Astrocyte (in vitro differentiated cells and primary cell): ENCODE measurements at regions not wholly inside any gene's neighbourhood (a gene's known extent, or its start where the extent isn't known, plus 50 kb on each side); places are given as distances from the start of the nearest gene placed in this dataset.

Source experiments
- DNase-seq: peaks from one replicate; pipeline ENCODE4 v3.0.0-alpha.2; 2010; ENCODE audit warnings: low read depth
- FAIRE-seq: peaks from 2 replicates; lab custom pipeline; 2011; peaks lifted over from hg19 to GRCh38; lab: Jason Lieb, UNC
- H2AFZ ChIP-seq: 2 replicates; pipeline ENCODE4 v1.6.0; 2012; ENCODE audit warnings: low read depth, low read length, inconsistent platforms
- H3K27ac ChIP-seq: 2 replicates; pipeline ENCODE4 v1.5.1; 2011; ENCODE audit warnings: low read depth, low read length, inconsistent platforms
- H3K27me3 ChIP-seq: 2 replicates; pipeline ENCODE4 v1.6.0; 2011; ENCODE audit warnings: low read length, inconsistent platforms; ENCODE audit not compliant: insufficient read depth
- H3K36me3 ChIP-seq: 2 replicates; pipeline ENCODE4 v1.5.1; 2011; ENCODE audit warnings: low read length, inconsistent platforms; ENCODE audit not compliant: insufficient read depth
- H3K4me1 ChIP-seq: 2 replicates; pipeline ENCODE4 v1.5.1; 2011; ENCODE audit warnings: low read length, inconsistent platforms; ENCODE audit not compliant: insufficient read depth
- H3K4me2 ChIP-seq: 2 replicates; pipeline ENCODE4 v1.6.0; 2012; ENCODE audit warnings: low read length, inconsistent platforms
- H3K4me3 ChIP-seq: 2 replicates; pipeline ENCODE4 v1.5.1; 2011; ENCODE audit warnings: low read depth, mild to moderate bottlenecking, low read length, inconsistent platforms; ENCODE audit not compliant: insufficient read depth
- H3K79me2 ChIP-seq: 2 replicates; pipeline ENCODE4 v1.6.0; 2012; ENCODE audit warnings: mild to moderate bottlenecking, low read length, inconsistent platforms; ENCODE audit not compliant: insufficient read depth
- H3K9ac ChIP-seq: 2 replicates; pipeline ENCODE4 v1.6.0; 2012; ENCODE audit warnings: mild to moderate bottlenecking, low read length, inconsistent platforms
- H3K9me3 ChIP-seq: 2 replicates; pipeline ENCODE4 v1.5.1; 2012; ENCODE audit warnings: low read depth, mild to moderate bottlenecking, low read length, inconsistent platforms; ENCODE audit not compliant: insufficient read depth
- H4K20me1 ChIP-seq: 2 replicates; pipeline ENCODE4 v1.6.0; 2012; ENCODE audit warnings: low read length, inconsistent platforms; ENCODE audit not compliant: insufficient read depth
- H3K27ac Mint-ChIP-seq: one replicate; pipeline ENCODE4 v1.8.0; 2021; ENCODE audit warnings: mild to moderate bottlenecking, mixed read lengths; ENCODE audit not compliant: unreplicated experiment
- H3K27me3 Mint-ChIP-seq: one replicate; pipeline ENCODE4 v1.8.0; 2021; ENCODE audit warnings: low read depth, mixed read lengths; ENCODE audit not compliant: unreplicated experiment
- H3K36me3 Mint-ChIP-seq: one replicate; pipeline ENCODE4 v1.8.0; 2021; ENCODE audit warnings: low read depth, mixed read lengths; ENCODE audit not compliant: unreplicated experiment
- H3K4me1 Mint-ChIP-seq: one replicate; pipeline ENCODE4 v1.8.0; 2021; ENCODE audit warnings: low read depth, mixed read lengths; ENCODE audit not compliant: unreplicated experiment
- H3K4me3 Mint-ChIP-seq: one replicate; pipeline ENCODE4 v1.8.0; 2021; ENCODE audit warnings: mild to moderate bottlenecking, moderate library complexity, mixed read lengths; ENCODE audit not compliant: unreplicated experiment
- H3K9me3 Mint-ChIP-seq: one replicate; pipeline ENCODE4 v1.8.0; 2021; ENCODE audit warnings: mild to moderate bottlenecking, mixed read lengths; ENCODE audit not compliant: unreplicated experiment
- EZH2 ChIP-seq: IDR thresholded peaks from 2 replicates; pipeline ENCODE4 v1.6.1; 2012; ENCODE audit warnings: mild to moderate bottlenecking, low read length, inconsistent platforms; ENCODE audit not compliant: insufficient read depth
- TF ChIP-seq, protein P1 (sequence below): IDR thresholded peaks from 2 replicates; pipeline ENCODE4 v1.5.1; 2011; ENCODE audit warnings: low read depth, mild to moderate bottlenecking, inconsistent platforms, low read length, moderate library complexity; ENCODE audit not compliant: insufficient read depth

DNA sequence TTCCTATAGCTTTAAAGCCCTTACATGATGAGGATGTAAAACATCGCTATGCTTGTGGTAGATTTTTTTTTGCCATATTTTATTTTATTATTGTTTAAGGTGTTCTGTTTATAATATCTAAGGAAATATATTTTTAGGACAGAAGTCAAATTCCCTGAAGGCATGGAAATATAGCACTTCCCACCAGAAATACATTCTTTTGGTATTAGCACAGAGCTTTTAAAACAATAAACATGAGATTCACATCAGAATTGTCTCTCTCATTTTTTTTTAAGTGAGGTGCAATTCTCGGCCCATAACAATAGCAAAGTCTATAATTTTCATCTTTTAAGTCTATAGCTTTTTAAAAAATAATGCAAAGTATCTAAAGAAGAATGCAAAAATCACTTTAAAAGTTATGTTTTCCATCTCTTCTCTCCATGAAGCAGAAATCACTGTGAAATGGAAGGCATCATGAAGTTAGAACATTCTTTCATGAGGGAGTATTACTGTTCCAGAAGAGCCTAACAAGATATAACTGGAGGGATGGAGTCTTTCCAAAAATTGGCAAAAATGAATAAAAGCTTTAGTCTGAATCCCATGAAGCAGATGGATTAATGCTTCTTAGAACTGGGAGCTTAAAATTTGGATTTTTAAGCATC, 283.6 kb upstream of the TRIB2 start:
- no peaks in the 10 kb centered on the region for H4K20me1 ChIP-seq
- no peaks in the 10 kb centered on the region for H3K9me3 Mint-ChIP-seq
- no peaks in the 10 kb centered on the region for H3K9me3 ChIP-seq
- TF ChIP-seq, protein P1, sequence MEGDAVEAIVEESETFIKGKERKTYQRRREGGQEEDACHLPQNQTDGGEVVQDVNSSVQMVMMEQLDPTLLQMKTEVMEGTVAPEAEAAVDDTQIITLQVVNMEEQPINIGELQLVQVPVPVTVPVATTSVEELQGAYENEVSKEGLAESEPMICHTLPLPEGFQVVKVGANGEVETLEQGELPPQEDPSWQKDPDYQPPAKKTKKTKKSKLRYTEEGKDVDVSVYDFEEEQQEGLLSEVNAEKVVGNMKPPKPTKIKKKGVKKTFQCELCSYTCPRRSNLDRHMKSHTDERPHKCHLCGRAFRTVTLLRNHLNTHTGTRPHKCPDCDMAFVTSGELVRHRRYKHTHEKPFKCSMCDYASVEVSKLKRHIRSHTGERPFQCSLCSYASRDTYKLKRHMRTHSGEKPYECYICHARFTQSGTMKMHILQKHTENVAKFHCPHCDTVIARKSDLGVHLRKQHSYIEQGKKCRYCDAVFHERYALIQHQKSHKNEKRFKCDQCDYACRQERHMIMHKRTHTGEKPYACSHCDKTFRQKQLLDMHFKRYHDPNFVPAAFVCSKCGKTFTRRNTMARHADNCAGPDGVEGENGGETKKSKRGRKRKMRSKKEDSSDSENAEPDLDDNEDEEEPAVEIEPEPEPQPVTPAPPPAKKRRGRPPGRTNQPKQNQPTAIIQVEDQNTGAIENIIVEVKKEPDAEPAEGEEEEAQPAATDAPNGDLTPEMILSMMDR = no peak
- TF ChIP-seq EZH2 = no peak
- no peak overlapping the region for H3K27ac ChIP-seq
- peaks cover 16% of the 10 kb centered on the region for H3K4me1 Mint-ChIP-seq
- H3K4me3 ChIP-seq = no peak overlapping the region
- no peak overlapping the region for H3K27ac Mint-ChIP-seq
- H3K9ac ChIP-seq = no peak overlapping the region
- H3K36me3 Mint-ChIP-seq = no peaks in the 10 kb centered on the region
- H3K4me1 ChIP-seq = peaks cover 3% of the 10 kb centered on the region
- H3K27me3 ChIP-seq = no peaks in the 10 kb centered on the region
- H3K27me3 Mint-ChIP-seq = no peaks in the 10 kb centered on the region
- no peak overlapping the region for H3K4me3 Mint-ChIP-seq
- no peak for DNase-seq
- no peak for FAIRE-seq
- no peaks in the 10 kb centered on the region for H3K36me3 ChIP-seq
- H3K4me2 ChIP-seq = peak overlapping the region; percentile 6
- H3K79me2 ChIP-seq = no peaks in the 10 kb centered on the region
- no peak overlapping the region for H2AFZ ChIP-seq

DNA sequence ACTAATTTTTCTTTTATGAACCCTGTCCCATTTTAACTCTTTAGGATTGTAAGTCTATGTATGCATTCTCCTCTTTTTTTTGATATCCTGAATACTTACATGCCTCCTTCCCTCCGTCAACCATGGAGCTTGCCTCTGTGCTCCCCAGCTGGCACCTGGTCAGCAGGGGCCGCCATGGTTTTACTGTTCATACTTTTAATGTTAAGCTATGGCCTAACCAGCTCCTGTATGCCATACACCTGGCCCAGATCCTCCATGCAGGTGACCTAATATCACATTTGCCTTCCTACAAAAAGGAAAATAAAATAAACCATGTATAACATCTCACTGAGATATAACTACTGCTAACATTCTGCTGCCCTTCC, 283.1 kb upstream of the TRIB2 start:
- H3K27ac Mint-ChIP-seq = no peak overlapping the region
- Histone ChIP-seq H4K20me1 (no peaks in the 10 kb centered on the region), H3K4me1 (peaks cover 3% of the 10 kb centered on the region), H2AFZ (no peak overlapping the region), H3K79me2 (no peaks in the 10 kb centered on the region), H3K4me3 (no peak overlapping the region), H3K9me3 (no peaks in the 10 kb centered on the region), H3K27ac (no peak overlapping the region), H3K36me3 (no peaks in the 10 kb centered on the region), H3K27me3 (no peaks in the 10 kb centered on the region), H3K4me2 (no peak overlapping the region), H3K9ac (no peak overlapping the region)
- no peaks in the 10 kb centered on the region for H3K27me3 Mint-ChIP-seq
- FAIRE-seq = no peak
- H3K4me1 Mint-ChIP-seq = peaks cover 11% of the 10 kb centered on the region
- no peaks in the 10 kb centered on the region for H3K9me3 Mint-ChIP-seq
- H3K4me3 Mint-ChIP-seq = no peak overlapping the region
- H3K36me3 Mint-ChIP-seq = no peaks in the 10 kb centered on the region
- TF ChIP-seq, protein P1 = no peak
- no peak for TF ChIP-seq EZH2
- DNase-seq = no peak

DNA sequence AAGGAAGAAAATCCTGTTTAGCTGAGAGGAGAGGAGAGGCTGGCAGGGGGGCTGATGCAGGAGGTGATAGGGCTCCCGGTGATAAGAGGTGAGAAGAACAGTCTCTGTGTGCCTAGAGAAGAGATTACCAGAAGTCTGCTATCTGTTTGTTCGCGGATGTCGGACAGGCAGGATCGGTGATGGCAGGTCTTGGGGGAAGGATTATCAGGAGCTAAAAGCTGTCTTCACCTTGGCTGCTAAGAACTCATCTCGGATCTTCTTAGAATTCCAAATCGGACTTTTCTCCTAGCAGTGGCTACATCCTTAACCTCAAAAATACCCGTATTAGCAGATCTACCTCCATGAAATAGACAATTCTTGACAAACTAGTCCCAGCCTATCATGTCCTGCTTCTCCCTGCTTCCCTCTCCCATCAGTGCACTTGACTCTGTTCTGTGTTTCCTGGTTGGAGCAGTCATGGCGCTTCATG, 282.1 kb upstream of the TRIB2 start:
- Histone ChIP-seq H3K79me2 (no peaks in the 10 kb centered on the region), H3K4me1 (peaks cover 3% of the 10 kb centered on the region), H3K4me3 (no peak overlapping the region), H4K20me1 (no peaks in the 10 kb centered on the region), H3K9ac (no peak overlapping the region), H3K27ac (no peak overlapping the region), H3K9me3 (no peaks in the 10 kb centered on the region), H3K36me3 (no peaks in the 10 kb centered on the region), H3K27me3 (no peaks in the 10 kb centered on the region), H2AFZ (no peak overlapping the region), H3K4me2 (no peak overlapping the region)
- H3K27me3 Mint-ChIP-seq = no peaks in the 10 kb centered on the region
- H3K4me3 Mint-ChIP-seq = no peak overlapping the region
- no peaks in the 10 kb centered on the region for H3K9me3 Mint-ChIP-seq
- TF ChIP-seq EZH2 = no peak
- TF ChIP-seq, protein P1 = no peak
- H3K4me1 Mint-ChIP-seq = peaks cover 6% of the 10 kb centered on the region
- no peak for DNase-seq
- H3K36me3 Mint-ChIP-seq = no peaks in the 10 kb centered on the region
- no peak for FAIRE-seq
- H3K27ac Mint-ChIP-seq = no peak overlapping the region
